ENCODE measurements at regions not wholly inside any gene's neighbourhood (a gene's known extent, or its start where the extent isn't known, plus 50 kb on each side); places are given as distances from the start of the nearest gene placed in this dataset.

GRCh38 chr6:102493485-102493884 is 1100.0 kb downstream of the GRIK2 start:
- DNase-seq: no peak

- DNase-seq: no peak
These were observed 1095.2 kb downstream of the GRIK2 start for GRCh38 chr6:102488729-102489128.

- DNase-seq: no peak
These were observed 1092.0 kb downstream of the GRIK2 start for GRCh38 chr6:102485480-102485879.

GRCh38 chr6:102474041-102474807 is 1080.7 kb downstream of the GRIK2 start:
- DNase-seq: peak; percentile 80

- DNase-seq: no peak
These were observed 1065.5 kb downstream of the GRIK2 start for GRCh38 chr6:102458990-102459389.

- no peak for DNase-seq
These were observed 1044.7 kb downstream of the GRIK2 start for GRCh38 chr6:102438171-102438570.

- peak; percentile 93 for DNase-seq
These were observed 1024.0 kb downstream of the GRIK2 start for GRCh38 chr6:102417368-102417998.

GRCh38 chr6:102415891-102416290 is 1022.4 kb downstream of the GRIK2 start:
- DNase-seq: no peak

GRCh38 chr6:102411796-102412195 is 1018.3 kb downstream of the GRIK2 start:
- DNase-seq: no peak

GRCh38 chr6:102407886-102408741 is 1014.6 kb downstream of the GRIK2 start:
- DNase-seq: no peak

- no peak for DNase-seq
These were observed 1012.4 kb downstream of the GRIK2 start for GRCh38 chr6:102405860-102406259.

- DNase-seq: no peak
These were observed 1009.3 kb downstream of the GRIK2 start for GRCh38 chr6:102402635-102403329.

- DNase-seq: no peak
These were observed 1005.4 kb downstream of the GRIK2 start for GRCh38 chr6:102398788-102399390.

- DNase-seq: no peak
These were observed 997.0 kb downstream of the GRIK2 start for GRCh38 chr6:102390541-102390940.

GRCh38 chr6:102389994-102390393 is 996.5 kb downstream of the GRIK2 start:
- DNase-seq: no peak

- DNase-seq: no peak
These were observed 994.0 kb downstream of the GRIK2 start for GRCh38 chr6:102387326-102388033.

- DNase-seq: no peak
These were observed 987.7 kb downstream of the GRIK2 start for GRCh38 chr6:102381203-102381602.

GRCh38 chr6:102356170-102356569 is 962.7 kb downstream of the GRIK2 start:
- no peak for DNase-seq

GRCh38 chr6:102355578-102355977 is 962.1 kb downstream of the GRIK2 start:
- no peak for DNase-seq

- DNase-seq: no peak
These were observed 959.0 kb downstream of the GRIK2 start for GRCh38 chr6:102352552-102352951.

- DNase-seq: no peak
These were observed 951.3 kb downstream of the GRIK2 start for GRCh38 chr6:102344769-102345168.

GRCh38 chr6:102340311-102340710 is 946.8 kb downstream of the GRIK2 start:
- DNase-seq: no peak

Measured in GF-D8 (cell line).